ENCODE measurements at regions not wholly inside any gene's neighbourhood (a gene's known extent, or its start where the extent isn't known, plus 50 kb on each side); places are given as distances from the start of the nearest gene placed in this dataset.

GRCh38 chr12:14066021-14066420, 84.6 kb upstream of the GRIN2B start:
- no peak for DNase-seq (ENCODE audit: low read depth)
- no peak for TF ChIP-seq CTCF (conservative IDR thresholded peaks at IDR 0.05; ENCODE audit: low read depth, low read length)

GRCh38 chr12:14068961-14069360, 87.6 kb upstream of the GRIN2B start:
- no peak for TF ChIP-seq CTCF (conservative IDR thresholded peaks at IDR 0.05; ENCODE audit: low read depth, low read length)
- no peak overlapping the region for H3K4me3 ChIP-seq (ENCODE audit: low read depth, low read length)
- no peak for DNase-seq (ENCODE audit: low read depth)

More at GRCh38 chr12:14066021-14066420, 84.6 kb upstream of the GRIN2B start:
- H3K4me3 ChIP-seq (ENCODE audit: low read depth, low read length), result no peak overlapping the region

GRCh38 chr12:14071833-14072232, 90.4 kb upstream of the GRIN2B start:
- no peak for DNase-seq (ENCODE audit: low read depth)
- no peak overlapping the region for H3K4me3 ChIP-seq (ENCODE audit: low read depth, low read length)
- no peak for TF ChIP-seq CTCF (conservative IDR thresholded peaks at IDR 0.05; ENCODE audit: low read depth, low read length)

- no peak for DNase-seq (ENCODE audit: low read depth)
- no peak for TF ChIP-seq CTCF (conservative IDR thresholded peaks at IDR 0.05; ENCODE audit: low read depth, low read length)
- no peak overlapping the region for H3K4me3 ChIP-seq (ENCODE audit: low read depth, low read length)
These were observed 91.6 kb upstream of the GRIN2B start for GRCh38 chr12:14072987-14073386.

- no peak overlapping the region for H3K4me3 ChIP-seq (ENCODE audit: low read depth, low read length)
- DNase-seq (ENCODE audit: low read depth), result no peak
- TF ChIP-seq CTCF (conservative IDR thresholded peaks at IDR 0.05; ENCODE audit: low read depth, low read length), result no peak
These were observed 94.5 kb upstream of the GRIN2B start for GRCh38 chr12:14075797-14076393.

GRCh38 chr12:14076538-14076937, 95.1 kb upstream of the GRIN2B start:
- TF ChIP-seq CTCF (conservative IDR thresholded peaks at IDR 0.05; ENCODE audit: low read depth, low read length), result no peak
- H3K4me3 ChIP-seq (ENCODE audit: low read depth, low read length), result no peak overlapping the region
- DNase-seq (ENCODE audit: low read depth), result no peak

GRCh38 chr12:14086838-14087237, 105.4 kb upstream of the GRIN2B start:
- TF ChIP-seq CTCF (conservative IDR thresholded peaks at IDR 0.05; ENCODE audit: low read depth, low read length), result no peak
- no peak for DNase-seq (ENCODE audit: low read depth)
- H3K4me3 ChIP-seq (ENCODE audit: low read depth, low read length), result no peak overlapping the region
